Body of pancreas (tissue), 4 donors: ENCODE measurements at regions not wholly inside any gene's neighbourhood (a gene's known extent, or its start where the extent isn't known, plus 50 kb on each side); places are given as distances from the start of the nearest gene placed in this dataset.

Source experiments
- ATAC-seq: fragments of 150-250 bp; one replicate; pipeline ENCODE4 v1.9.1; 2016
- DNase-seq, 4 donors: peaks; one replicate each; pipeline ENCODE4 v3.0.0-alpha.2; 2019
- H3K27ac ChIP-seq, 4 donors: fragments of 200-600 bp; sonication (generic); 1 replicate in 3 of 4; 2 replicates in 1 of 4; pipeline versions ENCODE4 v1.5.1 to v1.6.1; 2016 to 2019; ENCODE audit warnings: mild to moderate bottlenecking in 1 of 4, mixed read lengths in 1 of 4, moderate library complexity in 1 of 4
- H3K27me3 ChIP-seq, 2 donors: fragments of 200-600 bp; sonication (generic); one replicate each; pipeline ENCODE4 v1.6.0; 2016; ENCODE audit warnings: mild to moderate bottlenecking in 1 of 2
- H3K36me3 ChIP-seq, 2 donors: fragments of 200-600 bp; sonication (generic); replicated peaks in 1 of 2; 2 replicates each; pipeline ENCODE4 v1.5.1; 2016; ENCODE audit warnings: low read depth in 2 of 2; ENCODE audit not compliant: insufficient read depth in 1 of 2
- H3K4me1 ChIP-seq: fragments of 200-600 bp; sonication (generic); one replicate; pipeline ENCODE4 v1.6.0; 2016
- H3K4me3 ChIP-seq, 2 donors: fragments of 200-600 bp; sonication (generic); 1 replicate in 1 of 2; 2 replicates in 1 of 2; pipeline ENCODE4 v1.5.1; 2016 to 2019
- H3K9me3 ChIP-seq, 3 donors: fragments of 200-600 bp; sonication (generic); 1 replicate in 2 of 3; 2 replicates in 1 of 3; pipeline ENCODE4 v1.5.1; 2016
- CTCF ChIP-seq, 7 experiments: fragments of 450-650 bp in 4 of 7; fragments of 200-600 bp in 3 of 7; sonication (generic) in 3 of 7; IDR thresholded peaks; one replicate each; pipeline ENCODE4 v1.5.1; 2016 to 2019; ENCODE audit warnings: antibody characterized with exemption in 7 of 7
- POLR2A ChIP-seq, 3 donors: fragments of 450-650 bp; IDR thresholded peaks; one replicate each; pipeline ENCODE4 v1.6.1; 2016; ENCODE audit warnings: antibody characterized with exemption in 3 of 3, mild to moderate bottlenecking in 2 of 3
- WGBS, 2 donors: methylation state at CpG; one replicate each; pipeline ENCODE4 v1.1.5; 2017; 5-methylcytosine and 5-hydroxymethylcytosine counted together
- intact Hi-C: fragments of 100-400 bp; cut with DNase I; formaldehyde crosslinking; loops from one replicate; pipeline ENCODE4 v1.15.1; 2023

- Histone ChIP-seq H3K27ac (no peak overlapping the region), H3K36me3 (no peaks in the 10 kb centered on the region), H3K4me3 (no peak overlapping the region), H3K9me3 (no peaks in the 10 kb centered on the region), H3K4me1 (no peaks in the 10 kb centered on the region), H3K27me3 (no peaks in the 10 kb centered on the region)
- intact Hi-C loops: no loop called here
- ATAC-seq: no peak
- DNase-seq: no peak
- no peak for TF ChIP-seq POLR2A (IDR thresholded peaks at IDR 0.05)
- TF ChIP-seq CTCF (IDR thresholded peaks at IDR 0.05): no peak
- WGBS, 2 donors: 50 to 68% methylated on average over 3 of the region's 3 CpGs
Measured at GRCh38 chr15:38745626-38746025, 181.0 kb upstream of the RASGRP1 start.

DNA sequence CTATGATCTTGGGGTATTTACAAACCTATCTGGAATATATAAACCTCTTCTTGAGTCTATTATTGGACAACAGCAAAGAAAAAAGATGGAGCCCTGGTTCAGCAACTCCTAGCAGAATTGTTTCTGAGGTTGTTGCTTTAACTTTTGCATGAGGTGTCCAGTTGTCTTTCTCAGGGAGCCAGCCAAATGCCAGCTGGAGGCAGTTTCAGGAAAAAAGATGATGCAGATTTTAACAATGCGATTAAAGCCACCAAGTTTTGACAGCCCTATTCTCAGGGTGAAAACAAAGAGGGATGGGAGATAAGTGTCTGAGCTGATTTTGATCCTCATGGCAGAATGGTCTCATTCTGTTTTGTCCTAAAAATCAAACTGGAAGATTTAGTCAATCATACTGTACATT, 181.6 kb upstream of the RASGRP1 start:
- no peak for TF ChIP-seq POLR2A (IDR thresholded peaks at IDR 0.05)
- TF ChIP-seq CTCF (IDR thresholded peaks at IDR 0.05): no peak
- H3K27ac ChIP-seq: no peak overlapping the region
- intact Hi-C loops: no loop called here
- H3K27me3 ChIP-seq: no peaks in the 10 kb centered on the region
- H3K4me3 ChIP-seq: no peak overlapping the region
- ATAC-seq (no peak), DNase-seq (no peak)
- no peaks in the 10 kb centered on the region for H3K36me3 ChIP-seq
- H3K4me1 ChIP-seq: no peaks in the 10 kb centered on the region
- WGBS, 2 donors: 56 to 91% methylated on average over 1 of the region's 1 CpG
- no peaks in the 10 kb centered on the region for H3K9me3 ChIP-seq

DNA sequence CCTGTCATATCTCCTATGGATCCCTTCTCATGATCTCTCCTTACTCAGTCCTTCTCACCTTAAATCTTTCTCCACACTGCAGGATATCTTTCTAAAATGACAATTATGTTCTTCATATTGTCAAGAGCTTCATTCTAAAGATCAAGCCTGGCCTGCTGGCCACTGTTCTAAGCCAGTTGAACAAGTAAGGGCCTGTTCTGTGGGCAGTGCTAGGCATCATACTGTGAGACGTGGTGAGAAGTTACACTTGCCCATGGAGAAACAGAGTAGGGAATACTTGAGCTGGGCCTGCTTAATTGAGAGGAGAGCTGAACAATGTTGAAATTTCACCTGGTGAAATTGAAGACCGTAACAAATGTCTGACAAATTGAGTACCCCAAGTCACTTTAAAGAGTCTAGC, 184.1 kb upstream of the RASGRP1 start:
- H3K4me3 ChIP-seq: no peak overlapping the region
- DNase-seq (no peak), ATAC-seq (no peak)
- WGBS, 2 donors: 91 to 97% methylated on average over 2 of the region's 2 CpGs
- H3K4me1 ChIP-seq: no peaks in the 10 kb centered on the region
- H3K27me3 ChIP-seq: no peaks in the 10 kb centered on the region
- no peaks in the 10 kb centered on the region for H3K36me3 ChIP-seq
- TF ChIP-seq CTCF (IDR thresholded peaks at IDR 0.05): no peak
- TF ChIP-seq POLR2A (IDR thresholded peaks at IDR 0.05): no peak
- H3K9me3 ChIP-seq: no peaks in the 10 kb centered on the region
- intact Hi-C loops: no loop called here
- H3K27ac ChIP-seq: no peak overlapping the region

DNA sequence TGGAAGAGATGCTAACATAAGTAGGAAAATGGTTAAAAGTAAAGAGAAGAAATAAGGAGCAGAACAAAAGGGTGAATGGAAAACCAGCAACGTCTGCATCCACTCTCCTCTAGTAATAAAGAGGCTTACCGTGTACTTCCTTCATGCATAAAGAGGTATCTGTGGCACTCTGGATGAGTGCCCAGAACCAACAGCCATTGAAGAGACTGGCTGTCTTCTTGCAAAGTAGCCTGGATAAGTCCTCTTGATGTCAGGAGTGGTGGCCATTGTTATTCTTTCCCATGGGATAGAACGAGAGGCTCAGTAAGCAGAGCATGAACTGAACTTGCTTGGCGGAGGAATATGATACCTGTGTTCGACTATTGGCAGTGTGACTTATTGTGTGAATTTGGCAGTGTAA, 186.2 kb upstream of the RASGRP1 start:
- DNase-seq (no peak), ATAC-seq (no peak)
- TF ChIP-seq POLR2A (IDR thresholded peaks at IDR 0.05) (no peak), CTCF (IDR thresholded peaks at IDR 0.05) (no peak)
- no peaks in the 10 kb centered on the region for H3K27me3 ChIP-seq
- no peaks in the 10 kb centered on the region for H3K9me3 ChIP-seq
- H3K4me3 ChIP-seq: no peak overlapping the region
- intact Hi-C loops: no loop called here
- no peak overlapping the region for H3K27ac ChIP-seq
- no peaks in the 10 kb centered on the region for H3K4me1 ChIP-seq
- no peaks in the 10 kb centered on the region for H3K36me3 ChIP-seq
- WGBS, 2 donors: 69 to 71% methylated on average over 5 of the region's 5 CpGs

DNA sequence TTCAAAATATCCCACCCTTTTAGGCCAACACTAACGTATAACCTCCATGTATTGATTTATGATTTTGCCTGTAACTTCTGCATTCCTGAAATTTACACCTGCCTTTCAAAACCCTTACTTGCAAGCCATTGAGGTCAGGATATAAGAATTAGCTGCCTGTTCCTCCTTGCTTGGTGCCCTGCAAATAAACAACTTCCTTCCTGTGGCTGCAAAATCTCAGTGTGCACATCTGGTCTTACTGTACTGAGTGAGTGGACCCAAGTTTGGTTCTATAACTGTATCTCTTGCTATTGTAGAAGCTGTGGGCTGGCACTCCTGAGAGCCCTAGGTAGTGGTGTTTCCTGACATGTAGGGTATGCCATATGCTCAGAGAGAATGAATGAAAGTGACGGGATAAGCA, 191.1 kb upstream of the RASGRP1 start:
- TF ChIP-seq CTCF (IDR thresholded peaks at IDR 0.05): no peak
- no peak for TF ChIP-seq POLR2A (IDR thresholded peaks at IDR 0.05)
- 52 to 80% methylated on average over 2 of the region's 2 CpGs for WGBS, 2 donors
- intact Hi-C loops: no loop called here

More for the DNA sequence above, 191.1 kb upstream of the RASGRP1 start:
- no peaks in the 10 kb centered on the region for H3K4me1 ChIP-seq
- H3K27me3 ChIP-seq: no peaks in the 10 kb centered on the region
- no peaks in the 10 kb centered on the region for H3K36me3 ChIP-seq
- no peaks in the 10 kb centered on the region for H3K9me3 ChIP-seq
- H3K27ac ChIP-seq: no peak overlapping the region
- DNase-seq (no peak), ATAC-seq (no peak)
- no peak overlapping the region for H3K4me3 ChIP-seq
